ENCODE measurements at regions not wholly inside any gene's neighbourhood (a gene's known extent, or its start where the extent isn't known, plus 50 kb on each side); places are given as distances from the start of the nearest gene placed in this dataset.

GRCh38 chr11:104549019-104549418 lies 349.2 kb downstream of the CASP12 start:
- TF ChIP-seq EZH2phosphoT487 (IDR thresholded peaks at IDR 0.05; ENCODE audit: borderline replicate concordance) (no peak), CTCF (conservative IDR thresholded peaks at IDR 0.05; ENCODE audit: low read length) (no peak)
- Histone ChIP-seq H3K9ac (ENCODE audit: low read depth, low read length, poor library complexity, severe bottlenecking) (no peak overlapping the region), H3K36me3 (ENCODE audit: insufficient read depth, low read length) (no peaks in the 10 kb centered on the region)

GRCh38 chr11:104547996-104548661 lies 350.1 kb downstream of the CASP12 start:
- H3K4me2 ChIP-seq (ENCODE audit: low read depth, low read length, poor library complexity, severe bottlenecking) = no peak overlapping the region
- H3K4me1 ChIP-seq (ENCODE audit: insufficient read depth, low read length, poor library complexity, severe bottlenecking) = peaks cover 9% of the 10 kb centered on the region
- no peak overlapping the region for H2AFZ ChIP-seq (ENCODE audit: low read length)
- H3K9ac ChIP-seq (ENCODE audit: low read depth, low read length, poor library complexity, severe bottlenecking) = no peak overlapping the region
- H4K20me1 ChIP-seq (ENCODE audit: insufficient read depth, low read length, poor library complexity, severe bottlenecking) = no peaks in the 10 kb centered on the region
- no peaks in the 10 kb centered on the region for H3K79me2 ChIP-seq (ENCODE audit: insufficient read depth, low read length)
- no peaks in the 10 kb centered on the region for H3F3A ChIP-seq (ENCODE audit: low read depth)
- no peak for TF ChIP-seq EZH2phosphoT487 (IDR thresholded peaks at IDR 0.05; ENCODE audit: borderline replicate concordance)
- TF ChIP-seq CTCF (conservative IDR thresholded peaks at IDR 0.05; ENCODE audit: low read length) = peak; percentile 56
- no peak overlapping the region for H3K4me3 ChIP-seq (ENCODE audit: low read length, poor library complexity, severe bottlenecking)
- no peaks in the 10 kb centered on the region for H3K9me3 ChIP-seq (ENCODE audit: insufficient read depth, low read depth, low read length)
- H3K9me2 ChIP-seq (replicated peaks; ENCODE audit: low read depth, low read length) = no peaks in the 10 kb centered on the region
- H3K36me3 ChIP-seq (ENCODE audit: insufficient read depth, low read length) = no peaks in the 10 kb centered on the region
- H3K27me3 ChIP-seq (ENCODE audit: insufficient read depth, low read length, poor library complexity, severe bottlenecking) = no peaks in the 10 kb centered on the region

More at GRCh38 chr11:104549019-104549418, 349.2 kb downstream of the CASP12 start:
- H3F3A ChIP-seq (ENCODE audit: low read depth) = no peaks in the 10 kb centered on the region
- peaks cover 9% of the 10 kb centered on the region for H3K4me1 ChIP-seq (ENCODE audit: insufficient read depth, low read length, poor library complexity, severe bottlenecking)
- H2AFZ ChIP-seq (ENCODE audit: low read length) = no peak overlapping the region
- no peaks in the 10 kb centered on the region for H3K27me3 ChIP-seq (ENCODE audit: insufficient read depth, low read length, poor library complexity, severe bottlenecking)
- H3K79me2 ChIP-seq (ENCODE audit: insufficient read depth, low read length) = no peaks in the 10 kb centered on the region
- no peaks in the 10 kb centered on the region for H4K20me1 ChIP-seq (ENCODE audit: insufficient read depth, low read length, poor library complexity, severe bottlenecking)
- no peaks in the 10 kb centered on the region for H3K9me3 ChIP-seq (ENCODE audit: insufficient read depth, low read depth, low read length)
- no peaks in the 10 kb centered on the region for H3K9me2 ChIP-seq (replicated peaks; ENCODE audit: low read depth, low read length)
- H3K4me3 ChIP-seq (ENCODE audit: low read length, poor library complexity, severe bottlenecking) = no peak overlapping the region
- no peak overlapping the region for H3K4me2 ChIP-seq (ENCODE audit: low read depth, low read length, poor library complexity, severe bottlenecking)

GRCh38 chr11:104546501-104546900 lies 351.8 kb downstream of the CASP12 start:
- Histone ChIP-seq H3K36me3 (ENCODE audit: insufficient read depth, low read length) (no peaks in the 10 kb centered on the region), H2AFZ (ENCODE audit: low read length) (no peak overlapping the region), H3K79me2 (ENCODE audit: insufficient read depth, low read length) (no peaks in the 10 kb centered on the region), H3K27me3 (ENCODE audit: insufficient read depth, low read length, poor library complexity, severe bottlenecking) (no peaks in the 10 kb centered on the region), H3K4me2 (ENCODE audit: low read depth, low read length, poor library complexity, severe bottlenecking) (no peak overlapping the region), H3K9ac (ENCODE audit: low read depth, low read length, poor library complexity, severe bottlenecking) (no peak overlapping the region), H3K9me3 (ENCODE audit: insufficient read depth, low read depth, low read length) (no peaks in the 10 kb centered on the region), H3K4me3 (ENCODE audit: low read length, poor library complexity, severe bottlenecking) (no peak overlapping the region), H3F3A (ENCODE audit: low read depth) (no peaks in the 10 kb centered on the region), H3K4me1 (ENCODE audit: insufficient read depth, low read length, poor library complexity, severe bottlenecking) (peaks cover 2% of the 10 kb centered on the region), H4K20me1 (ENCODE audit: insufficient read depth, low read length, poor library complexity, severe bottlenecking) (no peaks in the 10 kb centered on the region), H3K9me2 (replicated peaks; ENCODE audit: low read depth, low read length) (no peaks in the 10 kb centered on the region)
- TF ChIP-seq EZH2phosphoT487 (IDR thresholded peaks at IDR 0.05; ENCODE audit: borderline replicate concordance) (no peak), CTCF (conservative IDR thresholded peaks at IDR 0.05; ENCODE audit: low read length) (no peak)

Data from Loucy (cell line).